GM23338 (cell line): ENCODE measurements at regions not wholly inside any gene's neighbourhood (a gene's known extent, or its start where the extent isn't known, plus 50 kb on each side); places are given as distances from the start of the nearest gene placed in this dataset.

Experiments used
- ATAC-seq: fragments of 200-7000 bp; cut with Tn5 transposase; 3 replicates; pipeline ENCODE4 v1.9.1; 2020
- DNase-seq: peaks from one replicate; pipeline ENCODE4 v3.0.0-alpha.2; 2015; ENCODE audit warnings: low spot score
- H2AFZ ChIP-seq: fragments of 200-600 bp; sonication (generic); 2 replicates; pipeline ENCODE4 v1.8.0; 2016; ENCODE audit warnings: antibody characterized with exemption, mild to moderate bottlenecking, moderate library complexity
- H3F3A ChIP-seq: fragments of 200-600 bp; sonication (generic); replicated peaks from 2 replicates; pipeline ENCODE4 v1.8.0; 2017; ENCODE audit warnings: antibody characterized with exemption, mixed run types, low read depth
- H3K27ac ChIP-seq: fragments of 200-600 bp; sonication (generic); 2 replicates; pipeline ENCODE4 v1.6.1; 2016; ENCODE audit warnings: low read depth
- H3K27me3 ChIP-seq: fragments of 200-600 bp; sonication (generic); 2 replicates; pipeline ENCODE4 v1.8.0; 2016; ENCODE audit warnings: mild to moderate bottlenecking, mixed run types, moderate library complexity; ENCODE audit not compliant: insufficient read depth
- H3K36me3 ChIP-seq: fragments of 200-600 bp; sonication (generic); 2 replicates; pipeline ENCODE4 v1.8.0; 2016; ENCODE audit warnings: mild to moderate bottlenecking; ENCODE audit not compliant: insufficient read depth
- H3K4me1 ChIP-seq: fragments of 200-600 bp; sonication (generic); 2 replicates; pipeline ENCODE4 v1.8.0; 2016; ENCODE audit warnings: mild to moderate bottlenecking, moderate library complexity; ENCODE audit not compliant: insufficient read depth
- H3K4me2 ChIP-seq: fragments of 200-600 bp; sonication (generic); 2 replicates; pipeline ENCODE4 v1.7.1; 2017; ENCODE audit warnings: mixed run types
- H3K4me3 ChIP-seq: fragments of 200-600 bp; sonication (generic); 2 replicates; pipeline ENCODE4 v1.6.1; 2016; ENCODE audit warnings: mixed run types
- H3K79me2 ChIP-seq: fragments of 200-600 bp; sonication (generic); replicated peaks from 2 replicates; pipeline ENCODE4 v1.8.0; 2017; ENCODE audit warnings: mild to moderate bottlenecking; ENCODE audit not compliant: insufficient read depth
- H3K9me2 ChIP-seq: fragments of 200-600 bp; sonication (generic); 2 replicates; pipeline ENCODE4 v1.8.0; 2017; ENCODE audit not compliant: insufficient read depth
- H4K20me1 ChIP-seq: fragments of 200-600 bp; sonication (generic); replicated peaks from 2 replicates; pipeline ENCODE4 v1.8.0; 2017; ENCODE audit warnings: mild to moderate bottlenecking; ENCODE audit not compliant: insufficient read depth
- H3K27ac Mint-ChIP-seq: 2 replicates; pipeline ENCODE4 v1.8.0; 2020; ENCODE audit warnings: inconsistent platforms, mild to moderate bottlenecking, moderate library complexity, mixed read lengths
- H3K27me3 Mint-ChIP-seq: 3 replicates; pipeline ENCODE4 v1.8.0; 2022; ENCODE audit warnings: low read depth, mild to moderate bottlenecking, moderate library complexity, mixed read lengths, inconsistent platforms; ENCODE audit not compliant: insufficient read depth, poor library complexity
- H3K36me3 Mint-ChIP-seq: 3 replicates; pipeline ENCODE4 v1.8.0; 2021; ENCODE audit warnings: low read depth, mild to moderate bottlenecking, inconsistent platforms, moderate library complexity, mixed read lengths
- H3K4me1 Mint-ChIP-seq: 3 replicates; pipeline ENCODE4 v1.8.0; 2020; ENCODE audit warnings: mild to moderate bottlenecking, inconsistent platforms, mixed read lengths
- H3K4me3 Mint-ChIP-seq: 3 replicates; pipeline ENCODE4 v1.8.0; 2021; ENCODE audit warnings: moderate library complexity, mild to moderate bottlenecking, inconsistent platforms, mixed read lengths
- H3K9me3 Mint-ChIP-seq: 3 replicates; pipeline ENCODE4 v1.8.0; 2020; ENCODE audit warnings: moderate library complexity, mild to moderate bottlenecking, inconsistent platforms, mixed read lengths
- CREB1 ChIP-seq: fragments of 250-450 bp; sonication (Bioruptor Pico); IDR thresholded peaks from 2 replicates; pipeline ENCODE4 v1.5.0; 2020; ENCODE audit warnings: low read depth, mild to moderate bottlenecking, moderate library complexity
- JUNB ChIP-seq: IDR thresholded peaks from one replicate; pipeline ENCODE4 v1.6.1; 2016; ENCODE audit warnings: antibody characterized with exemption; ENCODE audit not compliant: unreplicated experiment
- STAT1 ChIP-seq: IDR thresholded peaks from one replicate; pipeline ENCODE4 v1.6.1; 2016; ENCODE audit warnings: antibody characterized with exemption; ENCODE audit not compliant: unreplicated experiment
- ZNF114 ChIP-seq: fragments of 250-450 bp; sonication (Bioruptor Pico); IDR thresholded peaks from 2 replicates; pipeline ENCODE4 v1.5.0; 2020; ENCODE audit warnings: mild to moderate bottlenecking, moderate library complexity
- ZNF331 ChIP-seq: fragments of 250-450 bp; sonication (Bioruptor Pico); IDR thresholded peaks from 2 replicates; pipeline ENCODE4 v1.5.0; 2020; ENCODE audit warnings: low read depth, mild to moderate bottlenecking, moderate library complexity
- ZNF462 ChIP-seq: fragments of 250-450 bp; sonication (Bioruptor Pico); IDR thresholded peaks from 2 replicates; pipeline ENCODE4 v1.5.0; 2020; ENCODE audit warnings: mild to moderate bottlenecking, moderate library complexity
- TF ChIP-seq, protein P1 (sequence below), 2 experiments: fragments of 200-600 bp in 1 of 2; sonication (generic) in 1 of 2; conservative IDR thresholded peaks; 2 replicates each; pipeline versions ENCODE4 v1.5.1 to v1.6.1; 2016 to 2017; ENCODE audit warnings: antibody characterized with exemption in 2 of 2, low read depth in 2 of 2, mild to moderate bottlenecking in 2 of 2, moderate library complexity in 1 of 2

GRCh38 chr7:85641331-85641730 lies 454.5 kb upstream of the SEMA3D start (continued):
- TF ChIP-seq ZNF462: no peak
- TF ChIP-seq, protein P1, sequence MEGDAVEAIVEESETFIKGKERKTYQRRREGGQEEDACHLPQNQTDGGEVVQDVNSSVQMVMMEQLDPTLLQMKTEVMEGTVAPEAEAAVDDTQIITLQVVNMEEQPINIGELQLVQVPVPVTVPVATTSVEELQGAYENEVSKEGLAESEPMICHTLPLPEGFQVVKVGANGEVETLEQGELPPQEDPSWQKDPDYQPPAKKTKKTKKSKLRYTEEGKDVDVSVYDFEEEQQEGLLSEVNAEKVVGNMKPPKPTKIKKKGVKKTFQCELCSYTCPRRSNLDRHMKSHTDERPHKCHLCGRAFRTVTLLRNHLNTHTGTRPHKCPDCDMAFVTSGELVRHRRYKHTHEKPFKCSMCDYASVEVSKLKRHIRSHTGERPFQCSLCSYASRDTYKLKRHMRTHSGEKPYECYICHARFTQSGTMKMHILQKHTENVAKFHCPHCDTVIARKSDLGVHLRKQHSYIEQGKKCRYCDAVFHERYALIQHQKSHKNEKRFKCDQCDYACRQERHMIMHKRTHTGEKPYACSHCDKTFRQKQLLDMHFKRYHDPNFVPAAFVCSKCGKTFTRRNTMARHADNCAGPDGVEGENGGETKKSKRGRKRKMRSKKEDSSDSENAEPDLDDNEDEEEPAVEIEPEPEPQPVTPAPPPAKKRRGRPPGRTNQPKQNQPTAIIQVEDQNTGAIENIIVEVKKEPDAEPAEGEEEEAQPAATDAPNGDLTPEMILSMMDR (conservative IDR thresholded peaks at IDR 0.05; ENCODE audit: low read depth in 2 of 2): no peak
- no peak for TF ChIP-seq ZNF114
- no peak for TF ChIP-seq JUNB

DNA sequence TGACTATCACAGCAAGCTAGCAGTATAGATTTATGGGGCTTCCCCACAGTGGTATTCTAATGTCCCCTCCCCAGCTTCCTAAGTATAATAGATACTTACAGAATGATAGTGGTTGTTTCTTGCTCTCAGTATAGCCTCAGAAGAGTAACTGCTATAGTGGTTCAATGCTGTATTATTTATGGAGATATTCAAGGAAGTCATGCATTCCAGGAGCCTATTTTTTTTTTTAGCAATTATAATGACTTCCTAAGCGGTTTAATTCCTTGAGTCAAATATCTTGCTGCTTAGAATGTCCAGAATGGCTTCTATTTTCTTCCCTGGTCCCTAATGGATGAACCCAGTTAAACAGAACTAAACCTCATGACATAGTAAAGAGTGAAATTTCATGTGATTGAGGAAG lies 451.5 kb upstream of the SEMA3D start:
- H2AFZ ChIP-seq: no peak overlapping the region
- no peak overlapping the region for H3K4me3 Mint-ChIP-seq
- H3K4me1 Mint-ChIP-seq: peaks cover 6% of the 10 kb centered on the region; the same call in 2 of the 3 replicates
- no peak overlapping the region for H3K27ac ChIP-seq
- H4K20me1 ChIP-seq: no peaks in the 10 kb centered on the region
- H3K9me2 ChIP-seq: no peaks in the 10 kb centered on the region
- H3K9me3 Mint-ChIP-seq: no peaks in the 10 kb centered on the region
- DNase-seq: no peak
- peaks cover 2% of the 10 kb centered on the region for H3K27me3 Mint-ChIP-seq
- no peak overlapping the region for H3K4me3 ChIP-seq
- H3K36me3 Mint-ChIP-seq: no peaks in the 10 kb centered on the region
- no peaks in the 10 kb centered on the region for H3K27me3 ChIP-seq
- no peak for ATAC-seq
- no peaks in the 10 kb centered on the region for H3K36me3 ChIP-seq
- 0 out of 2 replicates have a peak, but pooled peaks cover 5% of the 10 kb centered on the region for H3K4me1 ChIP-seq
- H3K27ac Mint-ChIP-seq: no peak overlapping the region
- no peaks in the 10 kb centered on the region for H3F3A ChIP-seq
- H3K4me2 ChIP-seq: no peak overlapping the region
- H3K79me2 ChIP-seq: no peaks in the 10 kb centered on the region
- TF ChIP-seq, protein P1 (conservative IDR thresholded peaks at IDR 0.05; ENCODE audit: low read depth in 2 of 2): no peak
- no peak for TF ChIP-seq JUNB
- no peak for TF ChIP-seq ZNF331 (CRISPR knock-in tag)
- no peak for TF ChIP-seq CREB1 (CRISPR knock-in tag)
- TF ChIP-seq STAT1: no peak
